GM18861 (cell line): ENCODE measurements at regions not wholly inside any gene's neighbourhood (a gene's known extent, or its start where the extent isn't known, plus 50 kb on each side); places are given as distances from the start of the nearest gene placed in this dataset.

Experiments used
- ATAC-seq: cut with Tn5 transposase; IDR thresholded peaks from one replicate; pipeline ENCODE4 v1.9.1; 2021; ENCODE audit not compliant: unreplicated experiment

- ATAC-seq = no peak
These were observed 83.6 kb downstream of the HPGD start for GRCh38 chr4:174438711-174439110.

GRCh38 chr4:174437749-174438148, 84.5 kb downstream of the HPGD start:
- ATAC-seq = no peak

GRCh38 chr4:174437324-174437723, 85.0 kb downstream of the HPGD start:
- ATAC-seq = no peak

GRCh38 chr4:174436377-174436776, 85.9 kb downstream of the HPGD start:
- ATAC-seq = no peak

- ATAC-seq = no peak
These were observed 86.3 kb downstream of the HPGD start for GRCh38 chr4:174435974-174436373.

GRCh38 chr4:174434455-174434854, 87.8 kb downstream of the HPGD start:
- no peak for ATAC-seq

- ATAC-seq = no peak
These were observed 91.7 kb downstream of the HPGD start for GRCh38 chr4:174430576-174430975.

GRCh38 chr4:174429701-174430410, 92.4 kb downstream of the HPGD start:
- ATAC-seq = no peak

- no peak for ATAC-seq
These were observed 94.6 kb downstream of the HPGD start for GRCh38 chr4:174427571-174428140.

- no peak for ATAC-seq
These were observed 96.6 kb downstream of the HPGD start for GRCh38 chr4:174425669-174426068.

GRCh38 chr4:174423257-174423944, 98.9 kb downstream of the HPGD start:
- ATAC-seq = peak; percentile 65

- ATAC-seq = no peak
These were observed 99.4 kb downstream of the HPGD start for GRCh38 chr4:174422893-174423256.

GRCh38 chr4:174420316-174420715, 102.0 kb downstream of the HPGD start:
- no peak for ATAC-seq

GRCh38 chr4:174418640-174419212, 103.6 kb downstream of the HPGD start:
- no peak for ATAC-seq

GRCh38 chr4:174408841-174409552, 113.3 kb downstream of the HPGD start:
- ATAC-seq = no peak

GRCh38 chr4:174406383-174406782, 115.9 kb downstream of the HPGD start:
- ATAC-seq = no peak

GRCh38 chr4:174405923-174406322, 116.4 kb downstream of the HPGD start:
- no peak for ATAC-seq

- ATAC-seq = no peak
These were observed 117.6 kb downstream of the HPGD start for GRCh38 chr4:174404677-174405076.

GRCh38 chr4:174403177-174403543, 119.1 kb downstream of the HPGD start:
- ATAC-seq = no peak

- ATAC-seq = no peak
These were observed 118.9 kb downstream of the CEP44 start for GRCh38 chr4:174402470-174403176.
